HEK293T (cell line): ENCODE measurements at regions not wholly inside any gene's neighbourhood (a gene's known extent, or its start where the extent isn't known, plus 50 kb on each side); places are given as distances from the start of the nearest gene placed in this dataset.
"Not testable (repeated sequence)": the region's sequence is repeated elsewhere in the genome, so short reads cannot be mapped to it uniquely, and the experiment has no call there.

Experiments
- ARNT ChIP-seq: fragments of 450-650 bp; IDR thresholded peaks from 2 replicates; pipeline ENCODE4 v1.6.1; 2017; ENCODE audit warnings: mild to moderate bottlenecking
- BHLHE40 ChIP-seq: fragments of 450-650 bp; IDR thresholded peaks from 2 replicates; pipeline ENCODE4 v1.6.1; 2016; ENCODE audit warnings: mild to moderate bottlenecking, moderate library complexity, borderline replicate concordance
- CTBP1 ChIP-seq: fragments of 450-650 bp; IDR thresholded peaks from 2 replicates; pipeline ENCODE4 v1.6.1; 2016; ENCODE audit warnings: borderline replicate concordance
- ELF4 ChIP-seq: fragments of 450-650 bp; IDR thresholded peaks from 2 replicates; pipeline ENCODE4 v1.6.1; 2017; ENCODE audit warnings: antibody characterized with exemption
- FOXA1 ChIP-seq: fragments of 450-650 bp; IDR thresholded peaks from 2 replicates; pipeline ENCODE4 v1.6.1; 2016; ENCODE audit warnings: mild to moderate bottlenecking
- FOXK2 ChIP-seq: fragments of 450-650 bp; IDR thresholded peaks from 2 replicates; pipeline ENCODE4 v1.6.1; 2016; ENCODE audit warnings: mild to moderate bottlenecking
- L3MBTL2 ChIP-seq: fragments of 450-650 bp; conservative IDR thresholded peaks from 2 replicates; pipeline ENCODE4 v1.6.1; 2016; ENCODE audit warnings: mild to moderate bottlenecking
- PKNOX1 ChIP-seq: fragments of 450-650 bp; IDR thresholded peaks from 2 replicates; pipeline ENCODE4 v1.6.1; 2016
- SUZ12 ChIP-seq: fragments of 450-650 bp; IDR thresholded peaks from 2 replicates; pipeline ENCODE4 v1.6.1; 2016; ENCODE audit warnings: mild to moderate bottlenecking
- TARDBP ChIP-seq: fragments of 450-650 bp; IDR thresholded peaks from 2 replicates; pipeline ENCODE4 v1.6.1; 2016
- ZNF384 ChIP-seq: fragments of 450-650 bp; IDR thresholded peaks from 2 replicates; pipeline ENCODE4 v1.6.1; 2016

DNA sequence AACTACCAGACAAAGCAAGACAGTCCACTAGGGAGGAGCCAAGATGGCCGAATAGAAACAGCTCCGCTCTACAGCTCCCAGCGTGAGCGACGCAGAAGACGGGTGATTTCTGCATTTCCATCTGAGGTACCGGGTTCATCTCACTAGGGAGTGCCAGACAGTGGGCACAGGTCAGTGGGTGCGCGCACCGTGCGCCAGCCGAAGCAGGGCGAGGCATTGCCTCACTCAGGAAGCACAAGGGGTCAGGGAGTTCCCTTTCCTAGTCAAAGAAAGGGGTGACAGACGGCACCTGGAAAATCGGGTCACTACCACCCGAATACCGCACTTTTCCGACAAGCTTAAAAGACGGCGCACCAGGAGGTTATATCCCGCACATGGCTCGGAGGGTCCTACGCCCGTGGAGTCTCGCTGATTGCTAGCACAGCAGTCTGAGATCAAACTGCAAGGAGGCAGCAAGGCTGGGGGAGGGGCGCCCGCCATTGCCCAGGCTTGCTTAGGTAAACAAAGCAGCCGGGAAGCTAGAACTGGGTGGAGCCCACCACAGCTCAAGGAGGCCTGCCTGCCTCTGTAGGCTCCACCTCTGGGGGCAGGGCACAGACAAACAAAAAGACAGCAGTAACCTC is 90.6 kb upstream of the CAV2 start:
- not testable (repeated sequence) for TF ChIP-seq ZNF384, FOXK2, PKNOX1, BHLHE40, TARDBP, SUZ12, CTBP1, ARNT, L3MBTL2, FOXA1, ELF4
